Adrenal gland (tissue), 9 donors: ENCODE measurements at regions not wholly inside any gene's neighbourhood (a gene's known extent, or its start where the extent isn't known, plus 50 kb on each side); places are given as distances from the start of the nearest gene placed in this dataset.

ENCODE experiments used
- DNase-seq, 7 donors: peaks; one replicate each; pipeline ENCODE4 v3.0.0-alpha.2; 2019 to 2020
- H3K27ac ChIP-seq, 5 donors: fragments of 200-600 bp; sonication (generic) in 4 of 5; 1 replicate in 3 of 5; 2 replicates in 2 of 5; pipeline versions ENCODE4 v1.5.1 to v1.8.0; 2016 to 2020; ENCODE audit warnings: mild to moderate bottlenecking in 1 of 5
- H3K27me3 ChIP-seq: fragments of 200-600 bp; 2 replicates; pipeline ENCODE4 v1.8.0; 2021
- H3K36me3 ChIP-seq, 2 donors: fragments of 200-600 bp; replicated peaks in 1 of 2; 1 replicate in 1 of 2; 2 replicates in 1 of 2; pipeline versions ENCODE4 v1.5.1 to v1.8.0; 2018 to 2022
- H3K4me1 ChIP-seq, 2 donors: fragments of 200-600 bp; replicated peaks in 1 of 2; 1 replicate in 1 of 2; 2 replicates in 1 of 2; pipeline versions ENCODE4 v1.5.1 to v1.8.0; 2018 to 2021
- H3K4me3 ChIP-seq, 4 donors: fragments of 200-600 bp; sonication (generic) in 3 of 4; one replicate each; pipeline ENCODE4 v1.5.1; 2016 to 2018
- H3K9me3 ChIP-seq, 3 donors: fragments of 200-600 bp; sonication (generic) in 1 of 3; replicated peaks in 1 of 3; 1 replicate in 2 of 3; 2 replicates in 1 of 3; pipeline versions ENCODE4 v1.5.1 to v1.8.0; 2016 to 2021
- CTCF ChIP-seq, 6 experiments: fragments of 450-650 bp in 4 of 6; fragments of 200-600 bp in 2 of 6; sonication (generic) in 1 of 6; IDR thresholded peaks; 1 replicate in 5 of 6; 2 replicates in 1 of 6; pipeline versions ENCODE4 v1.5.1 to v1.8.0; 2016 to 2021; ENCODE audit warnings: antibody characterized with exemption in 6 of 6, mild to moderate bottlenecking in 2 of 6, moderate library complexity in 1 of 6
- POLR2A ChIP-seq, 2 donors: fragments of 450-650 bp; IDR thresholded peaks; one replicate each; pipeline ENCODE4 v1.6.1; 2017; ENCODE audit warnings: antibody characterized with exemption in 2 of 2, mild to moderate bottlenecking in 2 of 2, moderate library complexity in 1 of 2
- WGBS, 4 donors: extraction: QIAGEN DNeasy Blood & Tissue Kit in 2 of 4; methylation state at CpG; one replicate each; pipeline versions ENCODE4 v1.1.5 to v1.1.7; 2013 to 2017; 5-methylcytosine and 5-hydroxymethylcytosine counted together
- intact Hi-C, 2 donors: fragments of 100-400 bp; cut with DNase I; formaldehyde crosslinking; loops; one replicate each; pipeline versions ENCODE4 v1.14.1 to v1.15.0; 2022 to 2023
- donor health status: healthy with polysubstance abuse.
- donor health status: Bipolar disorder and iron deficiency.
- donor health status: DM: yes; HTN: yes; CAD: no.
- donor health status: DM: no; HTN: no; CAD: no.
- donor health status: DM: no; HTN: no; CAD: no.

GRCh38 chr2:34414856-34415255, 815.8 kb upstream of the FAM98A start:
- Histone ChIP-seq H3K9me3 (no peaks in the 10 kb centered on the region), H3K27me3 (no peaks in the 10 kb centered on the region), H3K4me1 (no peaks in the 10 kb centered on the region), H3K27ac (no peak overlapping the region), H3K4me3 (no peak overlapping the region), H3K36me3 (no peaks in the 10 kb centered on the region)
- no peak for DNase-seq
- TF ChIP-seq POLR2A (IDR thresholded peaks at IDR 0.05) = no peak
- TF ChIP-seq CTCF (IDR thresholded peaks at IDR 0.05) = no peak
- intact Hi-C loops = no loop called here
- WGBS, 4 donors = 58 to 78% (median 67%) methylated on average over 4 of the region's 4 CpGs

- WGBS, 4 donors = 54 to 62% (median 58%) methylated on average over 4 of the region's 4 CpGs
- no peak overlapping the region for H3K4me3 ChIP-seq
- H3K27me3 ChIP-seq = no peaks in the 10 kb centered on the region
- intact Hi-C loops = no loop called here
- H3K36me3 ChIP-seq = no peaks in the 10 kb centered on the region
- no peaks in the 10 kb centered on the region for H3K4me1 ChIP-seq
- H3K9me3 ChIP-seq = no peaks in the 10 kb centered on the region
- H3K27ac ChIP-seq = no peak overlapping the region
- TF ChIP-seq POLR2A (IDR thresholded peaks at IDR 0.05) (no peak), CTCF (IDR thresholded peaks at IDR 0.05) (no peak)
- no peak for DNase-seq
These were observed 809.0 kb upstream of the FAM98A start for GRCh38 chr2:34408100-34408499.

- no peaks in the 10 kb centered on the region for H3K36me3 ChIP-seq
- TF ChIP-seq CTCF (IDR thresholded peaks at IDR 0.05) = no peak
- TF ChIP-seq POLR2A (IDR thresholded peaks at IDR 0.05) = no peak
- intact Hi-C loops = no loop called here
- no peaks in the 10 kb centered on the region for H3K27me3 ChIP-seq
- no peak overlapping the region for H3K27ac ChIP-seq
- H3K4me1 ChIP-seq = no peaks in the 10 kb centered on the region
- no peak overlapping the region for H3K4me3 ChIP-seq
- no peak for DNase-seq
- 88 to 91% (median 90%) methylated on average over 2 of the region's 2 CpGs for WGBS, 4 donors
- no peaks in the 10 kb centered on the region for H3K9me3 ChIP-seq
These were observed 804.4 kb upstream of the FAM98A start for GRCh38 chr2:34403512-34403911.

GRCh38 chr2:34402376-34402775, 803.3 kb upstream of the FAM98A start:
- intact Hi-C loops = no loop called here
- WGBS, 4 donors = 80 to 90% (median 86%) methylated on average over 3 of the region's 3 CpGs
- TF ChIP-seq CTCF (IDR thresholded peaks at IDR 0.05) (no peak), POLR2A (IDR thresholded peaks at IDR 0.05) (no peak)
- H3K4me1 ChIP-seq = no peaks in the 10 kb centered on the region
- H3K9me3 ChIP-seq = no peaks in the 10 kb centered on the region
- DNase-seq = no peak
- no peaks in the 10 kb centered on the region for H3K27me3 ChIP-seq
- H3K27ac ChIP-seq = no peak overlapping the region
- H3K4me3 ChIP-seq = no peak overlapping the region
- H3K36me3 ChIP-seq = no peaks in the 10 kb centered on the region
